Stimulated activated CD8-positive, alpha-beta memory T cell treated with anti-CD3 and anti-CD28 coated beads, Interleukin-15, amount 100 ng/mL, for 48 hours (primary cell): ENCODE measurements at regions not wholly inside any gene's neighbourhood (a gene's known extent, or its start where the extent isn't known, plus 50 kb on each side); places are given as distances from the start of the nearest gene placed in this dataset.

Experiments used
- DNase-seq, 2 donors: peaks; one replicate each; pipeline ENCODE4 v3.0.0-alpha.2; 2020; ENCODE audit warnings: low read depth in 2 of 2

DNA sequence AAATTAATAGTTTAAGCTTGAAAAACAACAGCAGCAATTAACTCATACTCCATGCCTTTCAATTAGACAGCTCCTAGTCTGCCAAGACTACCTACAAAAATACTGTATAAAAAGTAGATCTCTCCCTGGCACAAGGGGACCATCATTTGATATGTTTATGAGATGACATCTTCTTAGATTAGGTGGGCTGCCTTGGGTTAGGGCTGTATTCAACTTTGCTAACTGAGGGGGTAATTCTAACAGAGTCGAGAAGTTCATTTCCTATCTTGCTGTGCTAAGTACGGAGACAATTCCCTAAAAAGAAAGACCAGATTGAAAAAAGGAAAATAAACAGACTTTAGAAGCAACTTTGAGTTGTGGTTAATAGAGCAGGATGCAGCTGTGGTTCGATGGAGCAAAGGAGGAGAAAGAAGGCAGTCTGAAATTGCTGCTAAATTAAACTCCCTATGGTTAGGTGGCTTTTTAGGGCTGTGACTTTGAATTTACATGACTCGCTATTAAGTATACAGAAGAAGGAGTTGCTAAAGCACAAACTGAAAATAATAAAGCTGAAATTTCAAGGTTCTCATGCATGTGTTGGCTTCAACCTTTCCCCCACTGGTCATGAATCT, 75.4 kb downstream of the CDC7 start:
- DNase-seq = no peak

DNA sequence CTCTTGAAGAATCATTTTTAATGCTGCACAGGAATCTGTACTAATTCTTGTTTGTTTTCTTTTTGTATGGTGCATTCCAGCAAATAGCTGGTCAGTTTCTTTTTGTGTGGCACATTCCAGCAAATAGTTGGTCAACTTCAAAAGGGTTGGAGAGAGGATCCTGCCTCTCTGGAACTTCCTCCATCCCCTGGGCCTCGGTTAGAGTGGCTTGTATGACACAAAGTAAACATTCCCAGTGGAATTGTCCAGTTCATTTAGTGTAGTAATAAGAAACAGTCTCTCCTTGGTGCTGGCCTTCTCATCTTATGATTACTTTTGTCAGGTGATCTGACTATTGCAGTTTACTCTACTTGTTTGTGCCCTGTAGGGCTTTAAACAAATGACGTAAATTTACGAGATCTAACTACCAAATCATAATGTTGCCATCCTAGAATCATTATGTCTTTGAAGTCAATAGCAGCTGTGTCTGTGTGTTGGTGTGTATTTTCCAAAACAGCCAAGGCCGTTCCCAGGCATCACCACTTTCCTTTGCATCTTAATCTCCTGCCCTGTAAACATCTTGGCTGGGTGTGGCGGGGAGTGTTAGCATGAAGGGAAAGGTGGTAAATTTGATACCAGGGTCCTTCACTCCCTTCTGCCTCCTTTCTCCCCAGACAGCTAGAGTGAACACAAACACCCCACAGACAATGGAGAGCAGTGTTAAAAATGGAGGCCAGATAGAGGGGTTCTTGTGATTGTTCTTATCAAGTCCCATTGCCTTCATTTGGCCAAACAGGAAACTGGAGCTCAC, 77.9 kb downstream of the CDC7 start:
- DNase-seq = no peak

DNA sequence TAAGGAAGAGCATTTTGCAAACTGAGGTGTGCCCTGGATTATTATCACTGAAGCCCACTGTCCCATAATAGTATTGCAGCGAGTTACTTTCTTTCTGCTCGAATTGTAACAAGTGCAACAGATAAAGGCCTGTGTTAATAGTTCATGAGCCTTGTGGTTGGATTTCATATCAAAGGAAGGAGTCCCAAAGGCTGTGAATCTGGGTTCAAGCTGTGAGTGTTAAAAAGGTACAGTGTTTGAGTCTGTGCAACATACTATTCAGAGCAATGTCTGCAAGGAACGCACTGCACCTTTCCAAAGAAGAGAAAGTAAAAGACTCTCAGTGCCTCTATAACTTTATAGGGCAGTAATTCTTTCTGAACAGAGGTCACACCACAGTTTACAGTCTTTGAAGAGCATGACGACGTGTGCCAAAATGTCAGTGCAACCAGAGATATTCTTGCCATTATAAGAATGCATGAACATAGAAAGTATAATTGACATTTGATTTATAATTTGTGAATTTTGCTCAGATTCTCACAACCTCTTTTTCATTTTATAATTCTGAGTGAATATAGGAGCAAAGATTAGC, 79.1 kb downstream of the CDC7 start:
- no peak for DNase-seq

DNA sequence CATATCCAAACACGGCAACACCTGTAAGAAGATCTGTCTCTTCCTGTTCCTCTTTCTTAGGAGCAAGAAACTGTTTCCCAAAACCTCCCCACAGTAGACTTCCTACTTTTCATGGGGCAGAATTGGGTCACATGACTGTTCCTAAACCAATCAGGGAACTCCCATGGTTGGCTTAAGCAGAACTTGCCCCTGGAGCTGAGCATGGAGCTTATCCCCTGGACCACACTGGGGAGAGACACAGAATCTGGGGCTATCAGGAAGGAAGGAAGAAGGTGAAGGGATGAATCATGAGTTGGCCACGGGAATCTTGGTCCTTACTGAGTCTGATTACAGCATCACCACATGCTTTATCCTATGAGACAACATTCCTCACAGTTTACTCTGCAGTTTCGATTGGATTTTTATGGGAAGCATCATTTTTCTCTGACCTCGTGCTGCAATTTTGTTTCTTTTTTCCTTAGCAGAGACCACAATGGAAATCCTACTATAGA, 81.8 kb downstream of the CDC7 start:
- DNase-seq = no peak

DNA sequence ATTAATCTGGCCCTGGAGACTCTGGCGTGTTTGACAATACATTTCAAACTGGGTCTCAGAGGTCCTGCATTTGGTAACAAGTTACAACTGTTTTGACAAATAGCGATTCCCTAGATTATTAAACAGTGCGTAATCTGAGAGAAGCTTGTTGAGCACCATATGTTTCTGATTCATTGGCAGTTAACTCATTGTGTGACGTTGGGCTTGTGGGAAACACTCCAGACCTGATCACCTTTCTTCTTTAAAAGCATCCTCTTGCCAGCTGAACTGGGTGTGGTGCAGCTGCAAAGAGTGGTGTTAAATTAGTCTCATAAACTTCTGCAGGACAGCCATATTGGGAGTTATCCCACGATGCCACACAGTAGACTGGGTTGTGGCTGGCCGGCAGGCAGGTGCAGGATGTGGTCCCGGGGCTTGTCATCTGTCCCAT, 82.7 kb downstream of the CDC7 start:
- DNase-seq = no peak

DNA sequence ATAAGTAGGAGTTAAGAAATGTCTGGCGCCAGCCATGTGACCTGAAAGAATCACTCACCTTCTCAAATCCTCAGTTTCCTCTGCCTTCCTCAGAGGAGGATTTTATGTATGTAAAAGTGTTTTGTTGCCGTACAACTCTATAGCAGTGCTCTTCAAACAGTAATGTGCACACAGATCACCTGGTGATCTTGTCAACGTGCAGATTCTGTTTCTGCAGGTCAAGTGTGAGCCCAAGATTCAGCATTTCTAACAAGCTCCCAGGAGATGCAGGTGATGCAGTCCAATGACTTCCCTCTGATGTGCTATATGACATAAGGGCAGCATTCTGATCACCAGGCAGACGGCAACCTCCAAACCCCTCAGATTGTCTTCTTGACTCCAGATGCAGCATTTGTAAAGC, 83.7 kb downstream of the CDC7 start:
- no peak for DNase-seq

DNA sequence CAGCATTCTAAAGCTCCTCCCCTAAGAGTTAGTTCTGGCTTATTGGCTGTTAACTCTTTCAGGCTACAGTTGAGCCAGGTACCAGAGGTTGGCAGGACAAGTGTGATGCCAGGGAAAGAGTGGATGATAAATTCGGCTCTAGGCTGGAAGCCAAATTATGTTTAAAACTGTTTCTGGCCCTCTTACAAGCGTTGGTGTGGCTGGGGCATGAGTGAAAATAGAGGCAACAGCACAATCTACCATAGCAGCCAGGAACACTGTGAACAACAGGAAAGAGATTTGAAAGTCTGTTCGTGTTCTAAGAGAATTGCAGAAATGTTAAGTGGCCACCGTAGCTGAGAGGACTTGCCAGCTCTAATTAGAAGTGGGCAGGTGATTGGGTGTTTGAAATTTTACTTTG, 84.2 kb downstream of the CDC7 start:
- no peak for DNase-seq

DNA sequence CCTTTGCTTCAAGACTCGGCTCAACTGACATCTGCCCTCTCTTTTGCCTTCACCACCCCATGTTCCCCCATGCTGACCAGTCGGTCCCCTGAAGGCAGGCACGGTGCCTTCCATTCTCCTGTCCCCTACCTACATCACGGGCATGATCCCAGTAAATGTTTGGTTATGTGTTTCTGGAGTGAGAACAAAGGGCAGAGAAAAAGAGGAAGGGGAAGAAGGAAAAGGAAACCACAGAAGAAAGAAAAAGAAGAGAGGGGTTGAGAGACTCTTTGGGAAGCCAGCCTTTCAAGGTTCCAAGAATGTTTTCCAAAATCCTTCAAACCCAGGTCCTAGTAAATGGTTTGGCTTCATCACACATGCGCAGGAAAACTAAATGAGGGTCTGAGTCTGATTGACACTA, 84.9 kb downstream of the CDC7 start:
- no peak for DNase-seq

DNA sequence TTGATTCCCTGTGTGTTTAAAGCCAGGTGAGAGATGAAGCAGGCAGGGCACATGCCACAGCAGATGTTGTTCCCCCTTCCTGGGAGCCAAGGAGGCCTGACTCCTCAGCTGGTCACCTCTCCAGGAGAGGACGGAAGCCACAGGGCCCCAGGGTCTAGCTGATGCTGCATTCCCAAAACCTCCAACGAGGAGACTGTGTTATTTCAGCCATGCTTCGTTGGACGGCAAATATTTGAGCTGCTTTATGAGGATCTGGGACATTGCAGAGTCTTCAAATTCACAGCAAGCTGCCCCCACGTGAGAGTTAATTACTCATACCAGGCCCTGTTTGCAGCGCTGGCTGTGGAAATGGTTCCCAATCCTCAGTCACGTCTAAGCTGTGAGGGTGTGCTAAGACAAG, 85.3 kb downstream of the CDC7 start:
- no peak for DNase-seq

DNA sequence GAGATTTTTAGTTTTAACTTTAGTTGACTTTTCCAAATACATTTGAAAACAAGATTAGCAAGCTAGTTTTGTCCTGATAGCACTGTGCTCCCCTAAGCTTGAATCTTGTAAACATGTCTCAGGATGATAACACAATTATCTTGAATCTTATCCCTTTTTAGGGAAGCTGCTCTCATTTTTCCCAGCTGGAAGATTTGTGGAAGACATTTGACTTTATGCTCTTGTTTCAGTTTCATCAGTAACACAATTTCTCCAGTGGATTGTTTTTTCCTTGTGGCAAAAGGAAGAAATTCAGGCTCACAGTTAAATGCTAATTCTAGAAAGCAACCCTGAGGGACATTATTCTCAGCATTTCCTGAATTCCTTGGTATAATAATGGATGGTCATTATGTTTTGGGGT, 88.8 kb downstream of the CDC7 start:
- no peak for DNase-seq

DNA sequence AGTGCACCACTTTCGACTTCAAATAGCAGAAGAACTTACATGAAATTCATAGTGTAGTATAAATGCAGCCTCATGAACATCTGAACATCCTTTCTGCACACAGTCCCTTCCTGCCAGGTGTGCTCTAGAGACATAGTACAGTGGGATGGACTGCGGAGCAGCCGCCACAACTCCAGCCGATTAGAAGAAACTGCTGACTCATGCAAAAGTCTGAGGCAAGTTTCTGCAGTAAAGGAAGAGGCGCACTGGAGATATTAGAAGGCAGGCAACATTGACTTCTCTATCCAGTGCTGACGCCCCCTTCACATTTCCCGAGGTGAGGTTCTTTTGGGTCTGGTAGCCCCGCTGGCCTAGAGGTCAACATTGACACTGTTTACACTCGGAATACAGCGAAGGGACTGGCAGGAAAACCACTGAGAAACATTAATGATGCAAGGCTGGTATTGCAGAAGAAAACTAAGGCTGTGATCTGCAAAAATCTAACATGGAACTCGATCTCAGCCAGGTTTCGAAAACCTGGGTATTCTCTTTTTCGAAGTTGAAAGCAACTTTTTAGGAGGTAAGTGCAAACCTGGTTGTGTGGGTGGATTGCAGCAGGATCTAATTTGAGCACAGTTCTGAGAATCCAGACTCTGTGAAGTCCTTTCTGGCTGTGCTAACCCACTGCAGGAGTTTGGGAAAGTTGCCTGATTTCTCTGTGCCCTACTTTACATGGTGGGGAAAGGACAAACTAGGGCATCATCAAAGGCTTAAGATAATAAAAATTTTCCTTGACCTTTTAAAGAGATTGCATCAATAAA, 90.7 kb downstream of the CDC7 start:
- DNase-seq = no peak

DNA sequence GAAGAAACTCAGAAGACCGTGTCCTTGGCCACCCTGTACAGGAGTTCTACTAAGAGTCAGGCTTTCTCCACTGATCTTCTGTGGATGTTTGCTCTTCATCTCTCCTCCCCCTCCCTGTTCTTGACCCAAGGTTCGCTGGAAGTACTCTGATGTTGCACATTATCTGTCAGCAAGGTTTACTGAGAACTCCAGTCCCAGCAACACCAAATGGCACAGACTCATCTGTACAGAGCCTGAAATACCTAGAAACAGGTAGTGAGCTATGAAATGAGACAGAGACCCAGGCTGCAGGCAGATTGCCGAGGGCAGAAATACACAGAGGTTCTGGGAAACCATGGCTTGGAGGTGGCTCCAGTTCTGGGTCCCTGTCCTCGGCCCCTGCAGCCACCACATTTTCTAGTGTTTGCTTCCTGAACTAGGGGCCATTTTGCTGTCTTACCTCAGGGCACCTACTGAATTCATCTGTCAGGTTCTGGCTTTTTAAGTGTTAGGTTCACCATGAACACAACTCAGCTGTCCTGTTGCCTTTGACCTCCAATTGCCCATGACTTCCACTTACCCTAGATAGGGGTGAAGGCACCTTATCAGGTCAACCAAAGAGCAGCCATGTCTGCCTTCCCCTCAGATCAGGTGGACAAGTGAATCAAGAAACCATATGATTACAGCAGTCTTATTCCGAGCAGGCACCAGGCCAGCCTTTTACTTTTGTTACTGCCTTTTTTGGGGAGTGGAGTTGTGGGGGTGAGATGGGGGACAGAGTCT, 92.2 kb downstream of the CDC7 start:
- DNase-seq = no peak

DNA sequence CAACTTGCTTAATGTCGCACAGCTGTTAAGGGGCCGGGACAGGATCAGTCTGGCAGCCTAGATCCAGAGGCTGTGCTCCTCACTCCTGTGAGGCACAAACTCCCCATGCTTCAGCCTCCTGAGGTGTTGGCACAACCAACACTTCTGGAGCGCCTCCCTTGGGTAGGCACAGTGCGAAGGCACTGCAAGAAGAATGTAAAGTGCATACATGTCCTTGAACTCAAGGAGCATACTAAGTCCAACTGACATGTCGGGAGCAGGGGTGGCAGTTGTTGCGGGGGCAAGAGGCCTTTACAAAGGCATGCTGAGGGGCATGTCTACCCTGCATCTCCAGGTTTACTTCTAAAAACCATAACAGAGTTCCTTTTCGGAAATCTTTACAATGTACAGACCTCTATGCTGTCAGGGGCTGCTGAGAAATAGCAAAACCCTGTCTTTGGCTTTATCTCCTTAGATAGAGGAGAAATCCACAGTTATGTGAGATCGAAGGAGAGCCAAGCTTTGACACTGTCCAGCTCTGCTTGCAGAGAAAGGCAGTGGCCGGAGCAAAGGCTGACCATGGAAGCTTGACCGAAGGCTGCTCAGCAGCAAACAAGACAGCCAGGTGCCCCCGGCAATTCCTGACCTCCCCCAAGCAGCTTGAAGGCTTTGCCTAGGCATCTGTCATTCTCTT, 93.9 kb downstream of the CDC7 start:
- no peak for DNase-seq

DNA sequence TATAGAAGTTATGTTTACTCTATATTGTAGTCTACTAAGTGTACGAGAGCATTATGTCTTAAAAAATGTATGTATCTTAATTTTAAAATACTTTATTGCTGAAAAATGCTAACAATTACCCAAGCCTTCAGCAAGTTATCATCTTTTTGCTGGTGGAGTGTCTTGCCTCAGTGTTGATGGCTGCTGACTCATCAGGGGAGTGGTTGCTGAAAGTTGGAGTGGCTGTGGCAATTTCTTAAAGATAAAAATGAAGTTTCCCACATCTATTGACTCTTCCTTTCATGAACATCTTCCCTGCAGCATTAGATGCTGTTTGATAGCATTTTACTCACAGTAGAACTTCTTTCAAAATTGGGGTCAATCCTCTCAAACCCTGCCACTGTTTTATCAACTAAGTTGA, 95.8 kb downstream of the CDC7 start:
- DNase-seq = no peak

DNA sequence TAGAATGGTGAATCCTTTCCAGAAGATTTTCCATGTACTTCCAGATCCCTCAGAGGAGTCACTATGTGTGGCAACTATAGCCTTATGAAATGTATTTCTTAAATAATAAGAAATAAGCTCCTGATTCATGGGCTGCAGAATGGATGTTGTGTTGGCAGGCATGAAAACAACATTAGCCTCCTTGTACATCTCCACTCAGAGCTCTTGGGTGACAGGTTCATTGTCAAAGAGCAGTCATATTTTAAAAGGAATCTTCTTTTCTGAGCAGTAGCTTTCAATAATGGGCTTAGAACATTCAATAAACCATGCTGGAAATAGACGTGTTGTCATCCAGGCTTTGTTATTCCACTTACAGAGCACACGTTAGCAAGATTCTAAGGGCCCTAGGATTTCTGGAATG, 96.6 kb downstream of the CDC7 start:
- no peak for DNase-seq

DNA sequence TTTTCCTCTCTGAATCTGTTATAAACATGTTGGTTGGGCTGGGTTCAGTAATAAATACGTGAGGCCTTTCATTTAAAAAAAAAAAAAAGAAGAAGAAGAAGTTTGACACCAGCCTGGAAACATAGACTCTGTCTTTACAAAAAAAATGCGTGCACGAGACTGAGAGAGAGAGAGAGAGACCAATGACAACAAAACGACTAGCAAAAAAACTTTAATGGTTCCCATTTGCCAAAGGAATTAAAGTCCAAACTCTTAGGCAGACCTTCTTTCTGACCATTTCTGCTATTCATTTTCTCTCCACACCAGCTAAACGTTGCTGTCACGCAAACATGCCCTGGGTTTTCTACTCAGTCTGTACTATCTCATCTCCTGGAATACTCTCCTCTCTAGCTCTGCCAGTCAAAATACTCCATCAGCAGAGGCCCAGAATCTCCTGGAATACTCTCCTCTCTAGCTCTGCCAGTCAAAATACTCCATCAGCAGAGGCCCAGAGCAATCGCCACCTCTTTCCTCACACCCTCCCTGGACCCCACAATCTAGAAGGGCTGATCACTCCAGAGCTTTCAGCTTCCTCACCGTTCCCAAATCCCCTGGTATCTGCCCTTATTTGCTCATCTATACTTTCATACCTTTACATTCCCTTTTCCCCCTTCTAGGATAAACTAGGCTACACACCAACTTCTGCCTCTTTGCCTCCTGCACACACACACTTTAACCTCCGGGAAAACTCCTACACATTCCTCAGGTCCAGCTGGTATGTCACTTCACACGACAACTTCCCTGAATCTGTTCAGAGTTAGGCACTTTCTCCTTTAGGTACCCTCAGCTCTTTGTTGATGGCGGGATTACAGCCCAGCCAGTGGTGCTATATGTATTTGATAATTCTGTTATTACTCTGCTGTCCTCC, 100.0 kb downstream of the CDC7 start:
- DNase-seq = no peak

DNA sequence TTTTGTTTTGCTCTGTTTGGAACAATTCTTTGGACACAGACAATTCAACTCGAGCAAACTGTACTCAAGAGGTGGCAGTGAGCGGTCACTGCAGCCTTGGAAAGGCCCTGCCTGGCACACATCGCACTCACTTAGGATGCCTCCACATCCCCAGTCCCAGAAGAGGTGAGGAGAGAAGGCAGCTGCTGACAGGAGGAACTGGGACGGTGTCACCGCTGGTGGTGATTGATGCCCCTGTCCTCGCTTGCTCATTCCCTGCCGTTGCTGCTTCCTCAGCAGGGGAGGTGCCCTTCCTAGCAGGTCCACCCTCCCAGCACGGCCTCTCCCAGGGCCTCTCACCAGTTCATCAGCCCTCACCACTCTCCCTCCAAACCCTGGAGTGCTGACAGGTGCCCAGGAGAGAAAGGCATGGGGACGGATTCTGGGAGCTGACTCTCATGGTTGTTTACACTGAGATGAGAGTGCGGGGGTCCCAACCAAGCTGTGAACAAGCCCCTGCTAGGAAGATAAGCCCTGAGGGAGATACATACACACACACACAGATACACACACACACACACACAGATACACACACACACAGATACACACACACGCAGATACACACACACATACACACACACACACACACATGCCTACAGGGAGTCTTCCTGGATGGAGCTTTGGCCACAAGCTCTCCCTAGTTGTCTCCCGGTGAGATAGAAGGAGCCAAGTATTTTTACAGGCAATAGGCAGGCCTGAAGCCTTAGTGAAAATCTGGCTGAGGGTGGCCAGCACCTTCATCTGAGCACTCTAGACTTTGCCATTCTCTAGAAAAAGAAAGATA, 101.1 kb downstream of the CDC7 start:
- no peak for DNase-seq

DNA sequence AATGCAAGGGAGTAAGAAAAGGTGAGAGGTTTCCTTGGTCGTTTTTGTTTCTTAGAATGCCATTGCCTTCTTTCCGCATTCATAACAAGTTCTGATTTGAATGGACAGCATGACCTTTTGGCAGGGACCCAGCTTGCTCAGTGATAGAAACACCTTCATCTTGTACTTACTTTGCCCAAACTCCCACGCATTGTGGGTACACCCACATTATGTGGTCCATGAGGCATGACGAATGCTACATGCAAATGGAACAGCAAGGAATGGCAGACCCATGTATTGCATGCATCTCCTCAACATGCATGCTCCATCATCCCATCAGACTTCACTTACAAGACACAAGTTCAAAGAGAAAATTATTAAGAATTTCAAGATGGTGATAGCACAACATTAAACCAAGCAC, 102.8 kb downstream of the CDC7 start:
- peak; percentile 43 to 61 for DNase-seq

DNA sequence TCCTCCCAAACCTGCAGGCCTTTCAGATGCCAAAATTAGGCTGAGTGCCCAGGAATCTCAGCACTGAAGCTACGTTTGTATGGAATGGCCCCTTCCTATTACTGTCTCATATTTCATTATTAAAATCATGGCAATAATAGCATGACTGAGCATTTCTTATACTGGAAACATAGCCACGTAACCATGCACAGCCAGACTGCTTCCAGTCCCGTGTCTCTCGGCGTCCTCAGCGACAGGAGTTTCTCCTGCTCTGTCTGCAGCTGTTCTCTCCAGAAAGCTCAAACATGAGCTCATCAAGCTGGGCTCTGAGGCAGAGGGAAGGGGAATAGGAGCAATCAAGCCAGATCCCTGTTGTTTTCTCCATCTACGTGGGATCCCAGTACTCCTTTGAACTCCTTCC, 104.0 kb downstream of the CDC7 start:
- DNase-seq = no peak
